Nephron progenitor cell (in vitro differentiated cells): ENCODE measurements at regions not wholly inside any gene's neighbourhood (a gene's known extent, or its start where the extent isn't known, plus 50 kb on each side); places are given as distances from the start of the nearest gene placed in this dataset.

Experiments
- DNase-seq: peaks from one replicate; pipeline ENCODE4 v3.0.0; 2021
- H3K27ac Mint-ChIP-seq: 2 replicates; pipeline ENCODE4 v1.8.0; 2021; ENCODE audit warnings: mild to moderate bottlenecking, moderate library complexity, mixed read lengths
- H3K27me3 Mint-ChIP-seq: 2 replicates; pipeline ENCODE4 v1.8.0; 2021; ENCODE audit warnings: mild to moderate bottlenecking, low read depth, mixed read lengths; ENCODE audit not compliant: poor library complexity
- H3K36me3 Mint-ChIP-seq: 2 replicates; pipeline ENCODE4 v1.8.0; 2021; ENCODE audit warnings: low read depth, mixed read lengths
- H3K4me1 Mint-ChIP-seq: 2 replicates; pipeline ENCODE4 v1.8.0; 2021; ENCODE audit warnings: mixed read lengths
- H3K4me3 Mint-ChIP-seq: 2 replicates; pipeline ENCODE4 v1.8.0; 2021; ENCODE audit warnings: mild to moderate bottlenecking, moderate library complexity, mixed read lengths
- H3K9me3 Mint-ChIP-seq: 2 replicates; pipeline ENCODE4 v1.8.0; 2021; ENCODE audit warnings: mild to moderate bottlenecking, moderate library complexity, mixed read lengths
- TF ChIP-seq, protein P1 (sequence below): fragments of 200-600 bp; sonication (generic); IDR thresholded peaks from 2 replicates; pipeline ENCODE4 v1.5.0; 2021; ENCODE audit warnings: antibody characterized with exemption

DNA sequence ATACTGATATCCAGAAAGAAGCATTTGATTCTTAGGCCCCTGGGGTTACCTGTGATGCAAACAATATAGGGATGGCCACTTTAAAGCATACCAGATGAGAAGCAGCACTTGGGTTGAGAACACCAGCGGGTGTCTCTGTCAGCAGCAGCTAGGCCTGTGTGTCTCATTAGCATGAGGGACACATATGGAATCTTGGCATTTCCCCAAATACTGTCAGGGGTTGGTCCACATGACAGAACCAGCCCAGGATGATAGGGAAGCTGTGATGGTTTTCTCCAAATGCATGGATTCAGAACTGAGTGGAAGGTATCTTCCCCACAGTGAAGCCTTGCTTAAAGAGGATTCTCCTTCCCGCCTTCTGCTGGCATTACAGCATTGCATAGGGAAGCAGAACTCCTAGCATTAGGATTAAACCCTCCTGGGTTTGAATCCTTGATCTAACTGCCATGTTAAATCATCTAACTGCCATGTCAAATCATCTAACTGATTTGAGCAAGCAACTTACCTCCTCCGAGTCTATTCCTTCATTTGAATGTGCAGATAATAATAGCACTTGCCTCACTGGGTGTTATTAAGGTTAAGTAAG lies 111.5 kb upstream of the WSCD2 start:
- no peaks in the 10 kb centered on the region for H3K36me3 Mint-ChIP-seq
- TF ChIP-seq, protein P1, sequence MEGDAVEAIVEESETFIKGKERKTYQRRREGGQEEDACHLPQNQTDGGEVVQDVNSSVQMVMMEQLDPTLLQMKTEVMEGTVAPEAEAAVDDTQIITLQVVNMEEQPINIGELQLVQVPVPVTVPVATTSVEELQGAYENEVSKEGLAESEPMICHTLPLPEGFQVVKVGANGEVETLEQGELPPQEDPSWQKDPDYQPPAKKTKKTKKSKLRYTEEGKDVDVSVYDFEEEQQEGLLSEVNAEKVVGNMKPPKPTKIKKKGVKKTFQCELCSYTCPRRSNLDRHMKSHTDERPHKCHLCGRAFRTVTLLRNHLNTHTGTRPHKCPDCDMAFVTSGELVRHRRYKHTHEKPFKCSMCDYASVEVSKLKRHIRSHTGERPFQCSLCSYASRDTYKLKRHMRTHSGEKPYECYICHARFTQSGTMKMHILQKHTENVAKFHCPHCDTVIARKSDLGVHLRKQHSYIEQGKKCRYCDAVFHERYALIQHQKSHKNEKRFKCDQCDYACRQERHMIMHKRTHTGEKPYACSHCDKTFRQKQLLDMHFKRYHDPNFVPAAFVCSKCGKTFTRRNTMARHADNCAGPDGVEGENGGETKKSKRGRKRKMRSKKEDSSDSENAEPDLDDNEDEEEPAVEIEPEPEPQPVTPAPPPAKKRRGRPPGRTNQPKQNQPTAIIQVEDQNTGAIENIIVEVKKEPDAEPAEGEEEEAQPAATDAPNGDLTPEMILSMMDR: no peak
- no peak overlapping the region for H3K4me3 Mint-ChIP-seq
- no peak for DNase-seq
- no peaks in the 10 kb centered on the region for H3K4me1 Mint-ChIP-seq
- H3K27me3 Mint-ChIP-seq: peaks cover 45% of the 10 kb centered on the region
- no peaks in the 10 kb centered on the region for H3K9me3 Mint-ChIP-seq
- no peak overlapping the region for H3K27ac Mint-ChIP-seq

DNA sequence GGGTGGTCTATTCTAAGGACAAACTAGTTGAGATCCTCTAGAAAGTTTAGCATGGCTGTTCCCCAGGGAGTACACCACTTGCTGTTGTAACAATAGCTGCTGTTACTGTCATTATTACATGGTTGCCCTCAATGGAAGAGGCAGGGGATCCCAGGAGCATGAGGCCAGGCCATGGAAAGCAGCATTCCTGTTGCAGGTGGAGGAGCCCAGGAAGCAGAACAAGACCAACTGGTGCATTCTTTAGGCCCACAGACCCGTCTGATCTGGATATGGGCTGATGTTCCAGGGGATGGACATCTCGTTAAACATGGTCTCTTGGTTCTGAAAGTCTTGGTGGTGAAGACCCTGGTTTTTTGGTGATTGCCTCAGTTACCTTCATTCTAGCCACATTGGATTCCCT lies 109.2 kb upstream of the WSCD2 start:
- no peaks in the 10 kb centered on the region for H3K36me3 Mint-ChIP-seq
- H3K27me3 Mint-ChIP-seq: peaks cover 30% of the 10 kb centered on the region
- H3K9me3 Mint-ChIP-seq: no peaks in the 10 kb centered on the region
- no peak overlapping the region for H3K4me3 Mint-ChIP-seq
- TF ChIP-seq, protein P1: no peak
- no peak for DNase-seq
- no peaks in the 10 kb centered on the region for H3K4me1 Mint-ChIP-seq
- no peak overlapping the region for H3K27ac Mint-ChIP-seq

DNA sequence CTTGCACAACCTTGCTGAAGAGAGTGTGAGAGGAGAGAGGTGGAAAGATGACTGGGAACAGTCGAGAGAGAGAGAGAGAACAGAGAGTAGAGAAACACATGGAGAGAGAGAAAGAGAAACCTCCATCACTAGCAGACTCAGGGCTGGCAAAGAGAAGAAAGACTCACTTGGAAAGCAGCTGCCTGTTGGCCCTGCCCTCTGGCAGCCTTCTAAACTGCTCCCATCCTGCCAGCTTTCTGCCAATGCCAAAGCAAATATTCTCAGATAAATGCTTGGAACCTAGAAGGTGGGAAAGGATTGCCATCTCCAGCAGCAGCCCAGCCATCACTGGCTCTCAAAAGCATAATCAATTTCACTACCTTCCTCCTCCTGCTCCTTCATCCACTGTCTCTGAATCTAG lies 107.9 kb upstream of the WSCD2 start:
- no peaks in the 10 kb centered on the region for H3K9me3 Mint-ChIP-seq
- H3K36me3 Mint-ChIP-seq: no peaks in the 10 kb centered on the region
- H3K4me1 Mint-ChIP-seq: no peaks in the 10 kb centered on the region

DNA sequence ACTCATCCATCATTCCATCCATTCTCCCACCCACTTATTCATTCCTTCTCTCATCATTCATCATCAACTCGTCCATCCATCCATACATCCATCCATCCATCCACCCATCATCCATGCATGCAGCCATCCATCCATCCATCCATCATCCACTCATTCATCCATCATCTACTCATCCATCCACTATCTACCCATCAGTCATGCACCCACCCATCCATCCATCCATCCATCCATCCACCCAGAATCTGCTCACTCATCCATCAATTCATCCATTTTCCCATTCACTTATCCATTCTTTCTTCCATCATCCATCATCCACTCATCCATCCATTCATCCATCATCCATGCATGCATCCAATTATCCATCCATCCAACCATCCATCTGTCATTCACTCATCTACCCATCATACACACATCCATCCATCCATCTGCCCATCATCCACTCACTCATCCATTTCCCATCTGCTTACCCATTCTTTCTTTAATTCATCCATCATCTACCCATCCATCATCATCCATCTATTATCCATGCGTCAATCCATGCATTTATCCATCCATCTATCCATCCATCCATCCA lies 107.1 kb upstream of the WSCD2 start:
- Mint-ChIP-seq H3K9me3 (no peaks in the 10 kb centered on the region), H3K4me3 (no peak overlapping the region), H3K36me3 (no peaks in the 10 kb centered on the region), H3K27ac (no peak overlapping the region), H3K4me1 (no peaks in the 10 kb centered on the region), H3K27me3 (peaks cover 31% of the 10 kb centered on the region)
- TF ChIP-seq, protein P1: no peak
- DNase-seq: no peak

More for the DNA sequence above, 107.9 kb upstream of the WSCD2 start:
- H3K27ac Mint-ChIP-seq: no peak overlapping the region
- peaks cover 34% of the 10 kb centered on the region for H3K27me3 Mint-ChIP-seq
- TF ChIP-seq, protein P1: no peak
- no peak for DNase-seq
- H3K4me3 Mint-ChIP-seq: no peak overlapping the region

DNA sequence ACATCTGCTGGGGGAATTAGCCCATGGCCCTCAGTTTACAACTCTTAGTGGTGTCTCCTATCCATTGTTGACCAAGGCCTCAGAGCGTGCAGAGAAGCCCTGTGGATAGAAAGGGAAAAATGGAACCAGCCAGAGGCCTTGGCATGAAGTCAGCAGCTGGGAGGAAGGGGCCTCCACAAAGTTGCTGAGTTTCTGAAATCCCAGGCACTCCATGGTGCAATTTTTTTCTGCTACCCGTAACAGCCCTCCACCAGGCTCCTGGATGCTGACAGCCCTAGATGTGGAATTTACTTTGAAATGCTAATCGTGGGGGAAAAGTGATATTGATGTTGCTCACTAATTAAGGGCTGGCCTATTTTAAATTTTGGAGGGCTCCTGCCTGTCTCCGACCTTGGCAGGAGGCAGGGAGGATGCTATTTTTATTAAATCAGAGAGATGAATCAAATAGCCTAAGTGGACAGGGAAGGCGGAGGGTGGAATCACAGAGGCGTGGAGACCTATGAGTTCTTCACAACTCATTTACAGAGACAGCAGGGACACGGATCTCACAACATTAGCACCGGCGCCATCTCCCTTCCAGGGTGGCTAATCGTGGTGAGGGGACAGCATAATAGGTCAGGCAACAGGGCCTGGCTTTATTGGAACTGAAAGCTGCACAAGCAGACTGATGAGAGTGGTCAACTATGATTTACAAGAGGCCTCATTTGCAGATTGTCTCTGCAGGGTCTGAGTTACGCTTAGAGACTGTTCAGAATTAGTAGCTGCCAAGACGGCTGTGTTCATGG lies 99.8 kb upstream of the WSCD2 start:
- Mint-ChIP-seq H3K4me1 (peaks cover 16% of the 10 kb centered on the region), H3K9me3 (no peaks in the 10 kb centered on the region), H3K36me3 (no peaks in the 10 kb centered on the region), H3K4me3 (no peak overlapping the region), H3K27ac (peak overlapping the region; percentile 10), H3K27me3 (peaks cover 22% of the 10 kb centered on the region)
- TF ChIP-seq, protein P1: no peak
- DNase-seq: no peak
